GM23248 (cell line): ENCODE measurements at regions not wholly inside any gene's neighbourhood (a gene's known extent, or its start where the extent isn't known, plus 50 kb on each side); places are given as distances from the start of the nearest gene placed in this dataset.

Source experiments
- EZH2 ChIP-seq: fragments of 200-600 bp; sonication (generic); IDR thresholded peaks from 2 replicates; pipeline ENCODE4 v1.6.1; 2018; ENCODE audit warnings: antibody characterized with exemption, mild to moderate bottlenecking; ENCODE audit not compliant: insufficient read depth, poor library complexity, severe bottlenecking
- EZH2phosphoT487 ChIP-seq: fragments of 200-600 bp; sonication (generic); IDR thresholded peaks from 2 replicates; pipeline ENCODE4 v1.6.1; 2018; ENCODE audit warnings: antibody characterized with exemption, moderate library complexity, mild to moderate bottlenecking, low read depth; ENCODE audit not compliant: insufficient read depth

DNA sequence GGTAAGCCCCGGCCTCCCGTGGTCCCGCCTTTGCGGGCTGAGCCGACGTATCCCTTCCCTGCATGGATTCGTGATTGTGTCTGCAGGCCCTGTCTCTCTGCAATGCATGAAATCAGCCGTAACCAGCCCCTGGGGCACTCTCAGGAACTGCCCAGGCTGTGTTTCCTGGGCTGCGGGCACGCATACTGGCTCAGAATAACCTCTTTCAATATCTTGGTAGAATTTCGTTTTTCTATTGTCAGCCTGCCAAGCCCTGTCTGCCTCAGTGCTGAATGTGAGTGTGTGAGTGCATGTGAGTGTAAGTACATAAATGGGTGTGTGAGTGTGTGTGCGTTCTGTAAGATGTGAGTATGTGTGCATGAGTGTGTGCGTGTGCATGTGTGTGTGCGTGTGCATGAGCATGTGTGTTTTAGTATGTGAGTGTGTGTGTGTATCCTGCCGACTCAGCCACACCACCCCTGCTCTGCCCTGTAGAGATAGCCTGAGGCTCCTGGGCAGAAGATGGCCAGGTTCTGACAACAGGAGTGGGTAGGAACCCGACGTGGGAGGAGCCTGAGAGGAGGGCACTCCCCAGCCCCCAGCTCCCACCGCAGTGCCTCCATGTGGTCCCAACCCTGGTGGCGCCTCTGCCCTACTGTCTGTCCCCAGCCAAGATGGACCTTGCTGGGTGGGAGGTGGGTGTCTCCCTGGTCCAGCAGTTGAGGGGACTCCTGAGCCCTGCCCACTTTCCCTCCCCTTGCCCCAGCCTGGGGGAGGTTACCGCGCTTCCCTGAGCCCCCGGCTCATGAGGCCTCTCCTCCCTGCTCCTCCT lies 268.8 kb downstream of the ADGRD1 start:
- TF ChIP-seq EZH2 (no peak), EZH2phosphoT487 (no peak)
